GM19452 (cell line): ENCODE measurements at regions not wholly inside any gene's neighbourhood (a gene's known extent, or its start where the extent isn't known, plus 50 kb on each side); places are given as distances from the start of the nearest gene placed in this dataset.

Source experiments
- ATAC-seq: cut with Tn5 transposase; IDR thresholded peaks from one replicate; pipeline ENCODE4 v1.9.1; 2021; ENCODE audit not compliant: unreplicated experiment

- no peak for ATAC-seq
Observed at GRCh38 chr7:41878309-41879295, 175.7 kb upstream of the INHBA start.

GRCh38 chr7:41877118-41877517 is 174.2 kb upstream of the INHBA start:
- no peak for ATAC-seq

GRCh38 chr7:41875513-41875912 is 172.6 kb upstream of the INHBA start:
- ATAC-seq, result no peak

GRCh38 chr7:41874201-41874785 is 171.4 kb upstream of the INHBA start:
- no peak for ATAC-seq

- no peak for ATAC-seq
Observed at GRCh38 chr7:41873741-41874140, 170.9 kb upstream of the INHBA start.

GRCh38 chr7:41872966-41873365 is 170.1 kb upstream of the INHBA start:
- no peak for ATAC-seq

GRCh38 chr7:41870461-41871138 is 167.7 kb upstream of the INHBA start:
- ATAC-seq, result peak; percentile 67

- ATAC-seq, result peak; percentile 32
Observed at GRCh38 chr7:41869997-41870396, 167.1 kb upstream of the INHBA start.

- ATAC-seq, result no peak
Observed at GRCh38 chr7:41869596-41869995, 166.7 kb upstream of the INHBA start.

GRCh38 chr7:41869091-41869490 is 166.2 kb upstream of the INHBA start:
- ATAC-seq, result no peak

- ATAC-seq, result no peak
Observed at GRCh38 chr7:41867639-41868280, 164.9 kb upstream of the INHBA start.

GRCh38 chr7:41862261-41862660 is 159.4 kb upstream of the INHBA start:
- no peak for ATAC-seq

- no peak for ATAC-seq
Observed at GRCh38 chr7:41861642-41862041, 158.8 kb upstream of the INHBA start.

- ATAC-seq, result no peak
Observed at GRCh38 chr7:41858201-41858600, 155.3 kb upstream of the INHBA start.

- ATAC-seq, result no peak
Observed at GRCh38 chr7:41855798-41856197, 152.9 kb upstream of the INHBA start.

GRCh38 chr7:41847606-41848005 is 144.7 kb upstream of the INHBA start:
- no peak for ATAC-seq

GRCh38 chr7:41847151-41847550 is 144.3 kb upstream of the INHBA start:
- ATAC-seq, result no peak

- no peak for ATAC-seq
Observed at GRCh38 chr7:41842956-41843355, 140.1 kb upstream of the INHBA start.

GRCh38 chr7:41837916-41838315 is 135.0 kb upstream of the INHBA start:
- no peak for ATAC-seq

GRCh38 chr7:41835976-41836530 is 133.2 kb upstream of the INHBA start:
- no peak for ATAC-seq
